Muscle of leg (tissue), 3 donors: ENCODE measurements at regions not wholly inside any gene's neighbourhood (a gene's known extent, or its start where the extent isn't known, plus 50 kb on each side); places are given as distances from the start of the nearest gene placed in this dataset.

Experiments used
- DNase-seq: peaks from one replicate; pipeline ENCODE4 v3.0.0; 2013
- H3K27ac ChIP-seq: one replicate; pipeline ENCODE4 v1.5.1; 2013; ENCODE audit warnings: mild to moderate bottlenecking, low read length, control low read depth
- H3K27me3 ChIP-seq: one replicate; pipeline ENCODE4 v1.6.1; 2013; ENCODE audit warnings: low read length; ENCODE audit not compliant: control insufficient read depth, insufficient read depth
- H3K36me3 ChIP-seq: one replicate; pipeline ENCODE4 v1.6.1; 2013; ENCODE audit warnings: low read length; ENCODE audit not compliant: control insufficient read depth, insufficient read depth
- H3K4me1 ChIP-seq: one replicate; pipeline ENCODE4 v1.6.1; 2013; ENCODE audit warnings: low read length; ENCODE audit not compliant: control insufficient read depth, insufficient read depth
- H3K4me3 ChIP-seq: one replicate; pipeline ENCODE4 v1.5.1; 2013; ENCODE audit warnings: low read length, control low read depth
- H3K9me3 ChIP-seq: replicated peaks from 2 replicates; pipeline ENCODE4 v1.6.1; 2013; ENCODE audit warnings: low read depth, low read length; ENCODE audit not compliant: control insufficient read depth
- WGBS: methylation state at CpG from one replicate; pipeline ENCODE4 v1.1.5; 2013; ENCODE audit warnings: missing lambda C conversion rate; ENCODE audit not compliant: insufficient coverage; 5-methylcytosine and 5-hydroxymethylcytosine counted together

GRCh38 chr22:49064836-49065235 is 762.8 kb downstream of the BRD1 start:
- WGBS: 47% methylated on average over 3 of the region's 7 CpGs
- no peak overlapping the region for H3K27ac ChIP-seq
- peaks cover 4% of the 10 kb centered on the region for H3K27me3 ChIP-seq
- H3K4me3 ChIP-seq: no peak overlapping the region
- DNase-seq: no peak
- no peaks in the 10 kb centered on the region for H3K36me3 ChIP-seq
- peaks cover 4% of the 10 kb centered on the region for H3K4me1 ChIP-seq
- H3K9me3 ChIP-seq: no peaks in the 10 kb centered on the region

- Histone ChIP-seq H3K27ac (no peak overlapping the region), H3K4me1 (peaks cover 4% of the 10 kb centered on the region), H3K9me3 (no peaks in the 10 kb centered on the region), H3K27me3 (peaks cover 7% of the 10 kb centered on the region), H3K36me3 (no peaks in the 10 kb centered on the region), H3K4me3 (no peak overlapping the region)
- WGBS: 58% methylated on average over 3 of the region's 4 CpGs
- DNase-seq: no peak
These were observed 764.2 kb downstream of the BRD1 start for GRCh38 chr22:49063545-49063890.

GRCh38 chr22:49062802-49063544 is 764.7 kb downstream of the BRD1 start:
- no peaks in the 10 kb centered on the region for H3K9me3 ChIP-seq
- H3K4me3 ChIP-seq: no peak overlapping the region
- H3K27ac ChIP-seq: no peak overlapping the region
- no peaks in the 10 kb centered on the region for H3K36me3 ChIP-seq
- peaks cover 7% of the 10 kb centered on the region for H3K27me3 ChIP-seq
- peak; percentile 35 for DNase-seq
- H3K4me1 ChIP-seq: peaks cover 4% of the 10 kb centered on the region
- 35% methylated on average over 7 of the region's 12 CpGs for whole genome bisulfite sequencing

DNA sequence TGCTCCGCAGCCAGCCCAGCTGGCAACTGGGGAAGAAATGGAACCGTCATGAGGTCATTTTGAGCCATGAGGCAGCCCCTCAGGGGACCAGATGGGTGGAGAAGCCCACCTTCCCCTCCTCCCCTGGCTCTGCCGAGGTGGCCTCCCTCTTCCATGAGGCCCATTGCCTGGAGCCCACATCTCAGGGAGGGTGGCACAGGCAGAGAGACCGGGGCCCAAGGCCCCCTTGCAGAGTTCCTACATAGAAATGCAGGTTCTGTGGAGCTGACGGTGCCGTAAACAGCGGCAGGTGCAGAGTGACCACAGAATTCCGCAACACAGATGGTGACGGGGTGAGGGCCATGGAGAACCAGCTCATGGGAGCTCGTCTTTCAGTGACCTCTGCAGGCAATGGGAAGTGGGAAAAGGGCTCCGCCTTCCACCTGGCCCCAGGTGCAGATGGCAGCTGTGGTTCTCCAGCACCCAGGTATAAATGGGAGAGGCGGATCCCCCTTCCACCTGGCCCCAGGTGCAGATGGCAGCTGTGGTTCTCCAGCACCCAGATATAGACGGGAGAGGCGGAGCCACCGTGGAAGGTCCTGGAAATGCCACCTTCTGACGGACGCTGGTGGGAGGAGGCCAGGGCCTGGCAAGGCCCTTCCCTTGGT is 765.4 kb downstream of the BRD1 start:
- Histone ChIP-seq H3K27me3 (peaks cover 7% of the 10 kb centered on the region), H3K36me3 (no peaks in the 10 kb centered on the region), H3K4me3 (no peak overlapping the region), H3K27ac (no peak overlapping the region), H3K9me3 (no peaks in the 10 kb centered on the region), H3K4me1 (peaks cover 4% of the 10 kb centered on the region)
- WGBS: 72% methylated on average over 13 of the region's 17 CpGs
- DNase-seq: no peak

DNA sequence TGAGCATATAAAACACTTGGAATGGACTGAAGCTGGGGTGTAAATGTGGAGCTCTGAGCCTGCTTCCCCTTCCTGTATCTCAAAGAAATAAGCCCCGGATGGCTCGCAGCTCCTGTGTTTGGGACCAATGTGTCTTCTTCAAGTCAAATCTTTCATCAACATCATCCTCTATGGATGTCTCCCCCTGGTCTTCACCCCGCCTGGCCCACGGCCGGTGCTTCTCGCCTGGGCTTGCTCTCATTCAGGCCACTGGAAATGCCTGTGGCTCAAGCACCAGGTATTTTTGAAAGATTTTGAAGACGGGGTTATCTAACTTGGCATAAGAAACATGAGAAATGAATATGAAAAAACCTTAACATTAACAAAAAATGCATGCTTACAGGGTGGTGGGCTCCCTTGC is 769.8 kb downstream of the BRD1 start:
- WGBS: 86% methylated on average over 2 of the region's 7 CpGs
- Histone ChIP-seq H3K27ac (no peak overlapping the region), H3K36me3 (no peaks in the 10 kb centered on the region), H3K27me3 (peaks cover 7% of the 10 kb centered on the region), H3K9me3 (no peaks in the 10 kb centered on the region), H3K4me3 (no peak overlapping the region), H3K4me1 (no peaks in the 10 kb centered on the region)
- no peak for DNase-seq

GRCh38 chr22:49056301-49056700 is 771.4 kb downstream of the BRD1 start:
- Histone ChIP-seq H3K9me3 (no peaks in the 10 kb centered on the region), H3K4me1 (peaks cover 4% of the 10 kb centered on the region), H3K27ac (no peak overlapping the region), H3K27me3 (peaks cover 2% of the 10 kb centered on the region), H3K4me3 (no peak overlapping the region), H3K36me3 (no peaks in the 10 kb centered on the region)
- DNase-seq: no peak
- WGBS: 81% methylated on average over 4 of the region's 4 CpGs

- Histone ChIP-seq H3K4me1 (peaks cover 4% of the 10 kb centered on the region), H3K36me3 (no peaks in the 10 kb centered on the region), H3K9me3 (no peaks in the 10 kb centered on the region), H3K27me3 (peaks cover 2% of the 10 kb centered on the region), H3K4me3 (no peak overlapping the region), H3K27ac (no peak overlapping the region)
- WGBS: 81% methylated on average over 6 of the region's 6 CpGs
- DNase-seq: no peak
These were observed 772.3 kb downstream of the BRD1 start for GRCh38 chr22:49055406-49055805.

GRCh38 chr22:49053578-49053977 is 774.1 kb downstream of the BRD1 start:
- no CpG with 5 or more reads among the region's 3 CpGs for WGBS

DNA sequence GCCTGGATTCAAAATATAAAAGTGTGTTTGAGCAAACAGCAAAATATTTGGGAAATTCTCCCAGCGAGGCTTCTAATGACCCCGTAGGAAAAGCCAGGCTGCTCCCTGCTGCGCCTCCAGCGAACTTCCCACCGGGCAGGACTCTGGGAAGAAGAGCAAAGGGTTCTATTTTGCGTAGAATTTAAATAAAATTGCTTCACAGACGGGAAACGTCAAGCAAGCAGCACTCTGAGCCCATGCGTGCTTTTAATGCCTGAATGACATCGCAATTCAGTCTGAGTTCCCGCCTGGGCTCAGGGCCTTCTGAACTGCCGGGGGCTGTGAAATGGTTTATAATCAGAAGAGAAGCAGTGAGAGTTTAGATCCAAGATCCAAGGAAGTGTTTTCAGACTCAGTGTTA is 775.1 kb downstream of the BRD1 start:
- Histone ChIP-seq H3K27me3 (no peaks in the 10 kb centered on the region), H3K27ac (no peak overlapping the region), H3K9me3 (no peaks in the 10 kb centered on the region), H3K4me1 (peaks cover 4% of the 10 kb centered on the region), H3K36me3 (no peaks in the 10 kb centered on the region), H3K4me3 (peak overlapping the region; percentile 48)
- no peak for DNase-seq
- WGBS: 70% methylated on average over 11 of the region's 12 CpGs

More at GRCh38 chr22:49053578-49053977, 774.1 kb downstream of the BRD1 start:
- peaks cover under 1% of the 10 kb centered on the region for H3K27me3 ChIP-seq
- DNase-seq: no peak
- no peaks in the 10 kb centered on the region for H3K9me3 ChIP-seq
- no peaks in the 10 kb centered on the region for H3K36me3 ChIP-seq
- no peak overlapping the region for H3K4me3 ChIP-seq
- H3K27ac ChIP-seq: no peak overlapping the region
- H3K4me1 ChIP-seq: peaks cover 4% of the 10 kb centered on the region

GRCh38 chr22:49052023-49052538 is 775.6 kb downstream of the BRD1 start:
- no peaks in the 10 kb centered on the region for H3K36me3 ChIP-seq
- peak overlapping the region; percentile 48 for H3K4me3 ChIP-seq
- no peak overlapping the region for H3K27ac ChIP-seq
- H3K4me1 ChIP-seq: peaks cover 4% of the 10 kb centered on the region
- peak; percentile 43 for DNase-seq
- 54% methylated on average over 29 of the region's 36 CpGs for WGBS
- H3K9me3 ChIP-seq: no peaks in the 10 kb centered on the region
- H3K27me3 ChIP-seq: no peaks in the 10 kb centered on the region
